ELR (cell line): ENCODE measurements at regions not wholly inside any gene's neighbourhood (a gene's known extent, or its start where the extent isn't known, plus 50 kb on each side); places are given as distances from the start of the nearest gene placed in this dataset.
A peak's percentile ranks its signal among the peaks of the same experiment; 100 is the strongest.

ENCODE experiments used
- DNase-seq: peaks from one replicate; pipeline ENCODE4 v3.0.0-alpha.2; 2015; ENCODE audit warnings: low read depth

- no peak for DNase-seq
Observed at GRCh38 chr20:57788936-57789613, 79.3 kb upstream of the PMEPA1 start.

- DNase-seq = no peak
Observed at GRCh38 chr20:57787990-57788781, 78.4 kb upstream of the PMEPA1 start.

- no peak for DNase-seq
Observed at GRCh38 chr20:57787151-57787989, 77.6 kb upstream of the PMEPA1 start.

DNA sequence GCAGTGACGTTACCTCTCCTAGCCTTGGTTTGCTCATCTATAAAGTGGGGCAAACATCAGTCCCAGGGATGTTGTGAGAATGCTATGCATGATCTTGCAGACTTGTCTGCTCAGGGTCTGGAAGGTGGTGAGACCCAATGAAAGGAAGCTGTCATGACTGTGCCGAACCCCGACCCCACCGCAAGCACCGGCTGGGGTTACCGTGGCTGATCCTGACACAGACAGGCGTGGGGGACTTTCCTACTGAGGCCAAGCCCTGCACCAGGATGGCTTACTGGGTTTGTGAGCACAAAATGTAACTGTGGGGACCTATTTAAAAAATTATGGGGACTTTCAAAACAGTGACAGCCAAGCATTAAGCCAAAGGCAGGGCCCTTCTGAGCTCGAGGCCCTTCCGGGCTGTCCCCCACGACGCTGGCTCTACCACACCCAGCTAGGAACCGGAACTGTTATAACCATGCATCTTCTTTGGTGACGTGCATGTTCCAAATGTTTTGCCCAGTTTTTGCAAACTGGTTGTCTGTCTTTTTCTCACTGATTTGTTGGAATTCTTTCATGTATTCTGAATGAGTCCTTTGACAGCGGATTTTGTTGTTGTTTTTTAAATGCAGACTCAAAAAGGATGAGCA, 76.6 kb upstream of the PMEPA1 start:
- no peak for DNase-seq

GRCh38 chr20:57785720-57786119, 75.9 kb upstream of the PMEPA1 start:
- DNase-seq = no peak

DNA sequence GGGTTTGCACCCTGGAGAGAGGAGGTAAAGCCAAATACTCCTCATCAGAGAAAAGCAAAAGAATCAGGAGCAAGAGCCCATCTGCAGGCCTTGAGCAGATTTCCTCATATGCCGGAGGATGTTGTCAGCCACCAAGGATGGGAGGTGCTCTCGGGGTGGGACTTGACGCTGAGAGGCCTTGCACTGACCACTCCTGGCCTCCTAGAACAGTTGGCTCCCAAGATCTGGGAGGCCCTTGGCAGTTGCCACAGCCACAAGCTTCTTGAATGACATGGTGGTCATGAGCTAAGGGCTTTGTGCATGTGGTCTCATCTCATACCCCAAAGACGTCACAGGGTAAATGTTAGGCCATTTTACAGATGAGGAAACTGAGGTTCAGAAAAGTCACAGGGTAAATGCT, 75.2 kb upstream of the PMEPA1 start:
- DNase-seq = no peak

DNA sequence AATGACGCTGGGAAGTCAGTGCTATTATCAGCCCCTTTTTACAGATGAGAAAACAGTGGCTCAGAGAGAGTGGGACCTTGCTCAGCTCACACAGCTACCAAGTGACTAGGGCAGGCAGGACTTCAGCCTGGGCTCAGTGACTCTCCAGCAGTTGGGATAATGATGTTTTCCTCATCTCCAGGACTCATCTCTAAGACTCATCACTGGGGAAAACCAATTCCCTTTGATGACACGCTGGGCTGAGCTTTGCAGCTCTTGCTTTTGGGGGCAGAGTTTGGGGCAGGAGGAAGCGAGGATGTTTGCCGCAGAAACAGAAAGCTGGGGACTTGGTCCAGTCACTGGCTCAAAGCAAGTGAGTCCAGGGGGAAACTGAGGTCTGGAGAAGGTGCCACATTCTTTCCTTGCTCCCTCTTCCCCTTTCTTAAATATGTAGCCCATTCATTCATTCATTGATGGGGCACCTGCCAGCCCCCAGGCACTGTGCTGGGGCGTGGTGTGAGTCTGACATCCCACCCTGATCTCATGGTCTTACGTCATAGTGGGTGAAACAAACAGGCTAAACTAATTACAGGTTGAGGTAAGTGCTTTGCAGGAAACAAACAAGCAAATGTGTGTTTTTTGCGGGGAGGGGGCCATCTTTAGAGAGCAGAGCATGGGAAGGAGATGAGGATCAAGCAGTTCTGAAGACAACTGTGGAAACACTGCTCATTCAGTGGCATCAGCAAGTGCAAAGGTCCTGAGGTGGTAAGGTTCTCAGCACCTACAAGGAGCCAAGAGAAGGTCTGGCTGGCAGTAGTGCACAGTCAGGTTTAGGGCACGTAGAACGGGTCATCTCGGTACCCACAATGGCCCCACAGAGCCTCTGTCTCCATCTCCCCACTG, 74.4 kb upstream of the PMEPA1 start:
- DNase-seq = no peak

DNA sequence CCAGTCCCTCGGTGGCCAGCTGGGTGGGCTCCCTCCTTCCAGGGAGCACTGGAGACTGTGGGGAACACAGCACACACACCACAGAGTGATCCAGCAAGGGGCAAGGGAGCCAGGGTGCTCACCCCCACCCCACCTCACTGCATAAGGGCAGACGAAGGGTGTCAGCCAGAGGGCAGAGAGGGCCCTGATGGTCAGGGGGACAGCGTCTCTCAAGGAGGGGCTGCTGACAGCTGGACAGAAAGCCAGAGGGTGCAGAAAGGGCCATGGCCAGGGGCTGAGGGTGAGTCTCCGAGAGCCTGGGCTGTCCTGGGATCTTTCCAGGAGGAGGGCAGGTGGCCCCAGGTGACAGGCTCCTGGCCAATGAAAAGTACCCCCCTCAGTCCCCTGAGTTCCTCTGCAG, 73.4 kb upstream of the PMEPA1 start:
- DNase-seq = no peak

DNA sequence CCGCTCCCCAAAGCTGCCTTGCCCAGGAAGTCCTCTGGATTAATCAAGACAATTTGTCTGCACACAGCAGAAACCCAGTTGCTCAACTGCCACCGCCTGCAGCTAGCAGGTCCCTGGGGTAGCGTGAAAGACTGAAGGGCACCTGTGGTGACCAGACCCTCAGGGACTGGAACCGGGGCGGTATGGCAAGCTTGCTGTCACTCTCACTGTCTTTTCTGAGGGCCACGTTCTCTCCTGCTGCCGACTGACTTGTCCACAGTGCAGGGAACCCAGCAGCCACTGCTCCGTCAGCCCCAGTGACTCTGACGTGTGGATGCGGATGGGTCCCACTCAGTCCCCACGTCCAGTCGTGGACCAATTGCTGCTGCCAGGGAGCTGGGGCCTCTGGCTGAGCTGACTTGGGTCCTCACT, 72.8 kb upstream of the PMEPA1 start:
- DNase-seq = no peak

GRCh38 chr20:57781901-57782300, 72.1 kb upstream of the PMEPA1 start:
- no peak for DNase-seq

DNA sequence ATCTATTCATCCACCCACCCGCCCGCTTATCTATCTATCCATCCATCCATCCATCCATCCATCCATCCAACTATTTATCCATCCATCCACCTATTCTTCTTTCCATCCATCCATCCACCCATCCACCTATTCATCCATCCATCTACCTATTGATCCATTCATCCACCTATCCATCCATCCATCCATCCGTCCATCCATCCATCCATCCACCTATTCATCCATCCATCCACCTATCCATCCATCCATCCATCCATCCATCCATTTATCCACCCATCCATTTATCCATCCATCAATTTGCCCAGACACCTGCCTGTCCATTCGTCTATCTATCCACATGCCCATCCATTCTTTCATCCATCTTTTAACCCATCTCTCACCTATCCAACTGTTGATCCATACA, 71.1 kb upstream of the PMEPA1 start:
- DNase-seq = no peak

DNA sequence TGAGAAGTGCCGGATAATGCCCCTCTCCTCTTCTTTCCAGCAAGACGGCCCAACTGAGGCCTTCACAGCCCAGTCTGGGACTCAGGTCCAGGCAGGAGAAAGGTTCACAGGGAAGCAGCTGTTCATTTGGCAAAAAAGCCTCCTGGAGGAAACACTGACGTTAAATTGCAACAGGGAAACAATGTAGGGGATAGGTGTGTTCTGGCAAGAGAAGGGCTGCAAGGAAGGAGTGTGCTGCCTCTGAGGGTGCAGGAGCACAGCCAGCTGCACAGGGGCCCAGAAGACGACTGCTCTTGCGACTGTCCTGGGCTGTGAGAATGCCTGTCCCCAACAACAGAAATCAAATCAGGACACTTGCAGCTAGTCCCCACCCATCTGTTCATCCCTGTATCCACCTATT, 70.6 kb upstream of the PMEPA1 start:
- DNase-seq = no peak

DNA sequence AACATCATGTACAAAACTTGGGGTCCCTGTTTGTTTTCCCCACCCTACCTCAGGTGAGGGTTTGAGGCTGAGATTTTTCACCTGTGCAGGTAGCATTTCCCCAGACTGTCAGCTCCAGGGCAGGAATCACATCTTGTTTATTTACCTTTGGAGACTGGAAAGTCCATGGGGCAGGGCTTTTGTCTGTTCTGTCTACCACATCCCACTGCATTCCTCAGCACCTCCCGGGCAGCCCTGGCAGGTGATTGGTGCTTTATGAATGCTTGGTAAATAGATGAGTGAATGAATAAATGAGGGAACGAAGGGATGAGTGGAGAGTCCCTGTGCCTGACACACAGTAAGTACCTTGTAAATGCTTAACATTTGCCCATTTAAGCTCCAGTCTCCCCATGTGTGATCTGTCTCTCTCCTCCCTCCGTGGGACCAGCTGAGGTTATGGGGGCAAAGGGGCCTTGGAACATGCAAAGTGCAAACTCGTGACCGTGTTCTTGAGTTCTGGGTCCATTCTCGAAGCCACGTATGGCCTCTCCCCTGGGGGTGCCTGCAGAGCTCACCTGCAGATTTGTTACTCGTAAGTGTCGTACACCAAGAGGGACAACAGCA, 69.7 kb upstream of the PMEPA1 start:
- DNase-seq = no peak

DNA sequence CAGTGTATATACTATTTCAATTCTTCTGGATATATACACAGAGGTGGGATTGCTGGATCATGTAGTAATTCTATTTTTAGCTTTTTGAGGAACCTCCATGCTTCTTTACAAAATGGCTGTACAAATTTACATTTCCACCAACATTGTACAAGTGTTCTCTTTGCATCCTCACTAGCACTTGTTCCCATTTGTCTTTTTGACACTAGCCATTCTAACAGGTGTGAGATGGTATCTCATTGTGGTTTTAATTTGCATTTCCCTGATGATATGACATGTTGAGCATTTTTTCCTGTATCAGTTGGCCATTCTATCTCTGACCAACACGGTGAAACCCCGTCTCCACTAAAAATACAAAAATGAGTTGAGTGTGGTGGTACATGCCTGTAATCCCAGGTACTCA, 68.1 kb upstream of the PMEPA1 start:
- DNase-seq = no peak

- no peak for DNase-seq
Observed at GRCh38 chr20:57774951-57775350, 65.1 kb upstream of the PMEPA1 start.

GRCh38 chr20:57774111-57774880, 64.5 kb upstream of the PMEPA1 start:
- no peak for DNase-seq

DNA sequence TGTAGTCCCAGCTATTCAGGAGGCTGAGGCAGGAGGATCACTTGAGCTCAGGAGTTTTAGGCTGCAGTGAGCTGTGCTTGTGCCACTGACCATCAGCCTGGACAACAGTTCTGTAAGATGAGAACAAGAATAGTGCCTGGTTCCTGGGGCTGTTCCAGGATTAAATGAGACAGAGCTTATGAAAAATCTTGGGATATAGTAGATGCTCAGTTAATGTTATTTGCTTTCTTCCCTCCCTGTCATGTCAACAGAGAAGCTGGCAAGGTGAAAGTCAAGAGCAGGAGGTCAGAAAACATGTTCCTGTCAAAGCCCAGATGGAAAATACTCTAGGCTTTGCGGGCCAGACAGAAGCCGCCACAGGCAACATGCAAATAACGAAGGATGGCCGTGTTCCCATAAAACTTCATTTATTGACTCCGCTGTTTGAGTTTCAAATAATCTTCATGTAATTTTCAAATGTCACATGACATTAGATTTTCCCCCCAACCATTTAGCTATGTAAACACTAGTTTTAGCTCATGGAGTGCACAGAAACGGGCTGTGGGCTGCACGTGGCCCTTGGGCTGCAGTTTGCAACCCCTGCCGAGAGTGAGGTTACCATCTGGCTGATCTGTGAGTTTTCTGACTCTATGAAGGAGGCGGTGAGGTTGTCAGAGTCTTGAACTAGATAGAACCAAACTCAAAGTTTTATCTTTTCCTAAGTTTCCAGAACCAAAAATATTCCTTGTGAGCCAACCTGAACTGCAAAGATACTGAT, 63.4 kb upstream of the PMEPA1 start:
- DNase-seq = no peak

DNA sequence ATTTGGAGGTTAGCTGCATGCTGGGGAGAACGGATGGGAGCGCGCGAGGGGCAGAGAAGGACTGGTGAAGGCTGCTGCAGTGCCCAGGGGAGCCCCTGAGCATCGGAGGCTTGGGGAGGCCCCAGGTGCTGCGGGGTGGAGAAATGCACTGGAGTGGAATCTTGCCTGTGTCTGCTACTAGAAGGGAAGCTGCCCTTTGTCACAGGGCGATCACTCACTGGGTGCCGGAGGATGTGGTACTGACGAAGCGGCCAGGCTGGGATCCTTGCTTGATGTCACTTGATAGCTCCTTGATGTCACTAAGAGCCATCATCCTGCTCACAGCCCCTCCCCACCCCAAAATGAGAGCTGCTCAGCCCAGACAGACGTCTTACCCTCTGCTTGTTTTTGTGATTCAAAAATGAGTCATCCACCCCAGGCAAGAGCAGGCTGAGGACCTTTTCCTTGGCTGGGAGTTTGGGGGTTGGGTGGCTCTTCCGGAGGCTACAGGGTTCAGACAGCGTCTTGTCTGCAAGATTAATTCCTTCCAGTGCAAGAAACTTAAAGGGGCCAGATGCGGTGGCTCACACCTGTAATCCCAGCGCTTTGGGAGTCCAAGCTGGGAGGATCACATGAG, 62.6 kb upstream of the PMEPA1 start:
- peak; percentile 72 for DNase-seq
